ENCODE measurements at regions not wholly inside any gene's neighbourhood (a gene's known extent, or its start where the extent isn't known, plus 50 kb on each side); places are given as distances from the start of the nearest gene placed in this dataset.
"Not testable (repeated sequence)": the region's sequence is repeated elsewhere in the genome, so short reads cannot be mapped to it uniquely, and the experiment has no call there.

DNA sequence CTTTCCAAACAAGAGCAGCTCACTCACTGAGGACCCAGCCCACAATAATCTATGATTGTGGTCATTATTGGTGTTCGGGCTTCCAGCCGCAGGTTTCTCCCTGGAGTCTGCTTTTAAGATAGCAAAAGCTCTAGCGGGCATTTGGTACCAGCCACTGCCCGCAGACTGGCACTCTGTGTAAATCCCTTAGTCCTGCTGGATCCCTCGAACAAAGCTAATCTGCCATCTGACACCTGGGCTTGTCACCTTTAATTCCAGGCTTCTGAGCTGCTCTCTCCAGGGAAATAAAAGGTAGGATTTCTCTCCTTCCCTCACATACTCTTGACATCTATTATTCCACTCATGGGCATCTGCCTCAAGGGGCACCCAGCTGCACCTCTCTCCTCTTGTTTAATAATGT lies 158.7 kb downstream of the PDCD6IP start:
- DNase-seq: no peak

DNA sequence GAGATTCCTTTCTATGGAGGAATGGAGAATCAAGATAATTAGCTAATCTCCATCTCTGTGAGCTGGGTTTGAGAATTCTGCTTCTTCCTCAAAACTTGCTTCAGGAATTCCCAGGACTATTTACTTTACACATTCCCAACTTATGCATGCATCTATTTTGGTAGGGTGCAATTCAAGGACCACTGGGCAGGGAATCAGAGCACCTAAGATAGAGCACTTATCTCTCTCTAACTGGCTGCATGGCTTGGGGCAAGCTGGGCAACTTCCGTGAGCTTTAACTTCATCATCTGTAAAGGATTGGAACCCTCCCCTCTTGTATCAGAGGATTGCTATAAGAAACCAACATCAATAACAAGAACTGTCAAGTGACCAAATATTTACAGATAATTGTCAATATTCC lies 160.2 kb downstream of the PDCD6IP start:
- no peak for DNase-seq

DNA sequence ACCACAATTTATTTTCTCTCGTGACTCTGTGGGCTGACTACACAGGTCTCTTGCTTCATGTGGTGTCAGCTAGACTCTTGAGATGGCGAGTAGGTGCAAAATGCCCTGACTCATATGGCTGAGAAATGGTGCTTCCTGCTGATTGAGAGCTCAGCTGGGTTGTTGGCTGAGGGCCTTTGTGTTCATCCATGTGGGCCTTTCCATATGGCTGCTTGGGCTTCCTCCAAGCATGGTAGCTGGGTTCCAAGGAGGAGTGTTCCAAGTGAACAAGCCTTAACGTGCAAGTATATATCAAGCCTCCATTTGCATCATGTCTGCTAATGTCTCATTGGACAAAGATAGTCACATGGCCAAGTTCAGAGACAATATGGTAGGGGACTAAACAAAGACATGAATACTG lies 164.0 kb downstream of the PDCD6IP start:
- no peak for DNase-seq

- not testable (repeated sequence) for DNase-seq
Measured at GRCh38 chr3:33970180-33970579, 171.8 kb downstream of the PDCD6IP start.

- DNase-seq: no peak
Measured at GRCh38 chr3:33971055-33971454, 172.6 kb downstream of the PDCD6IP start.

DNA sequence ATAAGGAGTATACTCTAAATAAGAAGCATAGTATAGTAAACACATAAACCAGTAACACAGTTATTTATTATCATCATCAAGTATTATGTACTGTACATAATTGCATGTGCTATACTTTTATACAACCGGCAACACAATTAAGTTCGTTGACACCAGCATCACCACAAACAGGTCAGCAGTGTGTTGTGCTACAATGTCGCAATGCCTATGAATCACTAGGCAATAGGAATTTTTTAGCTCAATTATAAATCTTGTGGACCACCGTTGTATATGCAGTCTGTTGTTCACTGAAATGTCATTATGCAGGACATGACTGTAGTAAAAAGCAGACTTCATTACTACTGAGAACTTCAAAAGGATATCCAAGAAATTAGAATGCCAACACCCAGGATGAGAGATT lies 177.0 kb downstream of the PDCD6IP start:
- DNase-seq: no peak

GRCh38 chr3:33977227-33977626 lies 178.8 kb downstream of the PDCD6IP start:
- no peak for DNase-seq

GRCh38 chr3:33980252-33980651 lies 181.8 kb downstream of the PDCD6IP start:
- DNase-seq: no peak

- no peak for DNase-seq
Measured at GRCh38 chr3:33982269-33982798, 183.9 kb downstream of the PDCD6IP start.

GRCh38 chr3:33982949-33983348 lies 184.5 kb downstream of the PDCD6IP start:
- not testable (repeated sequence) for DNase-seq

GRCh38 chr3:33989229-33989628 lies 190.8 kb downstream of the PDCD6IP start:
- DNase-seq: no peak

DNA sequence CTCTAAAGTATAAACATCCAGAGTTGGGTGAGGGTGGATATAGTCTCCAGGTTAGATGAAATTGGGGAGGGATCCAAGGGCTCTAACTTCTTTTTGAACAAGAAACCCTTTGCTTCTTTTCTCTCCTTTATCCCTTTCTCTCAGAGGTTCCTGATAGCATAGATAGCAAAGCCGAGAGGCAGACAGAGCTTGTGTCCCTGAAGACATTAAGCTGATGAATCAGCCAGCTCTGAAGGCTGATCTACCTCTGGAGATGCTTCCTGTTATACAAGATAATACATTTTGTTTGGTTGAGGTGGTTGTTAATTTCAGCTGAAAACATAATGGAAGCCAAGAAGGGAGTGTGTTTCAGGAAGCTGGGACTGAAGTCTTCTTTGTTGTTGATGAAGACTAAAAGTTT lies 193.2 kb downstream of the PDCD6IP start:
- DNase-seq: no peak

- no peak for DNase-seq
Measured at GRCh38 chr3:33993631-33994030, 195.2 kb downstream of the PDCD6IP start.

- DNase-seq: no peak
Measured at GRCh38 chr3:33994568-33994967, 196.1 kb downstream of the PDCD6IP start.

- no peak for DNase-seq
Measured at GRCh38 chr3:34000301-34000700, 201.9 kb downstream of the PDCD6IP start.

DNA sequence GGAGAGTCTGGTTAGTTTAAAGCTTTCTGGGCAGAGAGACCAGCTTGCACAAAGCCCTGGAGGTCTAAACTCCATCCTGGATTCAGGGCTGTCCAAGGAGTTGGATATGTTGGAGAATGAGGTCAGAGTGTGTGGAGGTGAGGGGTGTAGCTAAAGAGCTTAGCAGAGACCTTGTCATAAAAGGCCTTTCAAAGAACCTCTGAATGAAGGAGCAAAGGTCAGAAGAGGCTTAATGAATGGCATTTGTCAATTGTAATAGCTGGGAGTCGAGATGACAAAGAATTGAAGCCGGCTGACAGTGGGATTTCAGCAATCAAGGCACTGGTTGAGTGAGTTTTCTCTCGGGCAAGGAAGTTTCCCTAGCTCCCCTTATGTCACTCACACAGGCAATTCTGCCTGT lies 202.6 kb downstream of the PDCD6IP start:
- DNase-seq: no peak

DNA sequence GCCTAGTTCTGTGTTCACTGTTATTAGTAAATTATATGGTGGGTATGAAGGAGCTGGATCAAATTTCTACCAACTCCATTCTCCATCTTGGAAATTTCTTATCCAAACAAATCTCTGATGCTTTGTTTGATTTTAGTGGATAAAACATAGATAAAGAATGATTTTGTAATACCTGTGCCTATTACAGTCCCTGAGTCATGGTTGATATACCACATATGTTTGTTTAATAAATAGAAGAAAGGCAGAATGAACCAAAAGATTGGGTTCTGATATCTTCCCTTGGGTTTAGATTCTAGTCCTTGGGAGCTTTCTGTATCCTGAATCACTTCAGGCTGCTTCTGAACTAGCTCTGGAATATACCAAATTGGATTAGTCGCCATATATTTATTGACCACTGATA lies 203.6 kb downstream of the PDCD6IP start:
- DNase-seq: no peak

DNA sequence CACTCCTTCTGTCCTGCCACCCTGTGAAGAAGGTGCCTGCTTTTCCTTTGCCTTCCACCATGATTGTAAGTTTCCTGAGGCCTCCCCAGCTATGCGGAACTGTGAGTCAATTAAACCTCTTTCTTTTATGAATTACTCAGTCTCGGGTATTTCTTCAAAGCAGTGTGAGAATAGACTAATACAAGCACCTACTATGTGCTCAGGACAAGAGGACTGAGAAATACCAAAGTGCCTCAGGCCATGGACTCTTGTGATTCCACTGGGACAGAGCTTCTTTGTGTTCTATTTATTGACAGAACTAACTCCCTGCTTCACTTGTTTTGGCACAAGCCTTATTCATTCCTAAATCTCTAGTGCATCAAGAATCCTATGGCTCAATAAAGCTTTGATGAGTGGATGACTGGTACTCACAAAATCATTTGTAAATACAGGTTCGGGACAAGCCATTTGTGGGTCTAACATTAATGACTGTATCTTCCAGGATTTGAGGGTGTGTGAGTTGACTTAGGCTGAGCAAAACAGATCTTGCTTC lies 204.2 kb downstream of the PDCD6IP start:
- no peak for DNase-seq

DNA sequence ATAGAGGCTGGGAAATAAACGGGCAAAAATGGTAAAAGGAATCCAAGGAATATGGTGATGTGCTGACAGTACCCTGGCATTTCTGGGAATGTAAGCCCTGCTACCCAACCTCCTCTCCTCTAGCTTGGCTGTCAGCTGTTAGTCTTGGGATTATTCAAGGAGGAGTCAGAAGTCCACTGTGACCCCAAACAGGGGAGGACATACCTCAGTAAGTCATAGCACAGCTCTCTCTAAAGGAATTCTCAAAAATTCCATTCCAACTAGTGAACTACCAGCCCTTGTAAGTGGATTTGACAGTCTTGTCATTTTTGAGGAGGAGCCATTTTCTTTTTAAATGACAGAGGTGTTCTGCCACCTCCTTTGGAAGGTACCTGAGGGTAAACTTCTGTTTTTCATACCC lies 207.5 kb downstream of the PDCD6IP start:
- no peak for DNase-seq

DNA sequence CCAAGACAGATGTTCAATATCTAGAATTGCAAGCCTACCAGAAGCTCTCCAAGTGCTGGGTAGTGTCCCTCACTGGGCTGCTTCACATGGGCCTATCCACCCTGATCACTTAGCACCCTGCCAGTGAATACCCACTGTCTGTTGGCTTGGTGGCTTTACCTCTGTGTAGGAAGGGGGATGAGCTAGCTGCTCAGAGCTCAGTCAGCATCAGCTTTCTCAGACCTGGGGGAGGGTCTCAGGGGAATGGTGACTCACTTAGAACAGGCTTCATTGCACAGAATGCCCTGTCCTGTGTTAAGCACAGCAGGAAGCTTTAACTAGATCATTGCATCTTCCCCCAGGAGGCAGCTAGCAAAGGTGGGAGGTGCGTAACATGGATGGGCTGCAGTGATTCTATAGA lies 209.8 kb downstream of the PDCD6IP start:
- no peak for DNase-seq

DNA sequence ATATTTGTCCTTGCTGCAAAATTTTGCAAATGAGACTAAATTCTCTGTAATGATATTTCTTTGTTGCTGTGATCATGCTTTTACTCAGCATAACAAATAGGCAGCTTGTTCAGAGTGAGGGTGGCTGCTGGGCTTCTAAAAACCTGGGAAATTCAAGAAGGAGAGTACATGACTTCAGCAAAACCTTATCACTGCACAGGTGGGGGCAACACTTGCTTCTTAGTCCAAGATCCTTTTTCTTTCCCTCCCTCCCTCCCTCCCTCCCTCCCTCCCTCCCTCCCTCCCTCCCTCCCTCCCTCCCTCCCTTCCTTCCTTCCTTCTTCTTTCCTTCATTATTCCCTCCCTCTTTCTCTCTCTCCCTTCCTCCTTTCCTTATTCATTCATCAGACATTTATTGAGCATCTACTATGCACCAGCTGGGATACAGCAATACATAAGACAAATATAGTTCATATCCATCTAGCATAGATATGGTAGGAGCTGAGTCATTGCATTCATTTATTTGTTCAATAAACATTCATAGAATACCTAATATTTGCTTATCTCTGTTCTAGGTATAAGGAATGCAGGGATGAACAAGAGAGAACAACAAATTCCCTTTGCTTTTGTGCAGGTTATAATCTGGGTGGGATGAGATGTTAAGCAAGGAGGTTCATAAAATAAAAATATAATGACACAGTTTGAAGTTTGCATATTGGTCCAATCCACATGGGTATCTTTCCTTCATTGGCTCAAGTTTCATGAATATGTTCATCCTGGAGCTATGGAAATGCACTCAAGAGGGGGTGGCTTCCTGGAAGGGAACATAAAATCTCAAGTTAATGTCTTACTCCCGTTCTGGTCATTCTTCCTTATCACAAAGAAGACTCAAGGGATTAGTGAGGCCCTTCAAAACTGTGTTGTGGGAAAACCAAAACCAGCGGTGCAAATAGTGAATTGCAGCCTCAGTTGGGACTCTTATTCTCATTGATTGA lies 210.7 kb downstream of the PDCD6IP start:
- DNase-seq: no peak

DNA sequence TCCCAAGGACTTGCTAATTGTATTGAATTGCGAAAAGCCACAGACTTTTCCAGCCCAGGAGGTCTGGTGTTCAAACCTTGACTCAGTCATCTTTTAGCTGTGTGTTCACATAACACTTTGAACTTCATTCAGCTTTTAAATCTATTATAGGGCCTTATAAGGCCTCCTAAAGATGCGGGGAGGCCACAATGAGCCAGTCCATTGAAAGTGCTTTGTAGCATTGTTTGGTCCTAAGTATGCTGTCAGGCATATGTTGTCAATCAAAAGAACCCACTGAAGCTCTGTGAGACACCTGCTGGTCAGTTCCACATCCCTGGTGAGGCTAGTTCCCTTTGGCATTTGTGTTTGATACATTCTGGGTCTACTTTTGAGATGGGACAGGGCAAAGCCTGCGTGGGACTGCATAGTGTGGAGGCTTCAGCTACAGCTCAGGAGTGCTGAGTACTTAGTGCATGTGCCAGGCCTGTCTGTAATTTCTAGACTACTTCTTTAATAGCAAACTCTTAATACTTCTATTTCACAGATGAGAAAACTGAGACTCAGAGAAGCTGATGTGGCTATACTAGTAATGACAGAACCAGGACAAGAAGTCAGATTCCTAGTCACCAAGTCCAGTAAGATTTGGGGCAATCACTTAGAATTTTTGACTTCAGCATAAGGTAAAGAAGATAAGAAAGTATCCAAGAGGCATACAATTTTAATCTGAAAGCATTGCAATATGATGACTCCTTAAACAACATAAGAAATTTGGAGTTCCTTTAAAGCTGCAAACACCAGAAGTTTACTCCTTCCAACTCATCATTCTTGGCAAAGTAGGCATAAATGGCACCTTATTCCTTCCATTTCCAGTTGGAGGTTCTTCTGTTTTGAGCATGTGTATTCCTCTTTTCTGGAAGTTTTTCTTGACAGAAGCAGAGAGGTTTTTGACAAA lies 213.0 kb downstream of the PDCD6IP start:
- DNase-seq: no peak

DNA sequence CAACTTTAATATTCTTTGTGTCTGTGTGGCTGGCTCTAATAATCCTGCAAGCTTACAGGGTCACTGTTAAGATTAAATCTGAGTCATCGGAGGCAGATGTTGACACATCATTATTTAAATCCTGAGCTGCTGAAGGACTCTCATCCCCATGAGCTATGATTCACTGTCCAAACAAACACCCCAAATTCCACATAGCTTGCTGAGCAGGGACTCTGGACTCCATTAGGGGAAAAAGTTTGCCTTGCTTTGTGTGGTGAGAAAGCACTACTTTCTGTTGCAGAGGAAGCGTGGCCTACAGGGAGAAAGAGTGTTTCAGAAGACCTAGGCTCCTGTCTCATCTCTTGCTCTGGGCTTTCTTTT lies 213.7 kb downstream of the PDCD6IP start:
- no peak for DNase-seq

Measured in activated gamma-delta T cell treated with Interleukin-2 at 50 U/mL for 16 hours (primary cell).